GM18505 (cell line): ENCODE measurements at regions not wholly inside any gene's neighbourhood (a gene's known extent, or its start where the extent isn't known, plus 50 kb on each side); places are given as distances from the start of the nearest gene placed in this dataset.
A peak's percentile ranks its signal among the peaks of the same experiment; 100 is the strongest.
"Not testable (repeated sequence)": the region's sequence is repeated elsewhere in the genome, so short reads cannot be mapped to it uniquely, and the experiment has no call there.

ENCODE experiments used
- ATAC-seq: cut with Tn5 transposase; IDR thresholded peaks from one replicate; pipeline ENCODE4 v1.9.1; 2021; ENCODE audit not compliant: unreplicated experiment
- POLR2A ChIP-seq: IDR thresholded peaks from 4 replicates; pipeline ENCODE4 v1.6.1; 2011; ENCODE audit warnings: borderline replicate concordance; ENCODE audit not compliant: insufficient read depth, insufficient read length; ENCODE audit errors: extremely low read depth

- no peak for ATAC-seq
- TF ChIP-seq POLR2A = no peak
Observed at GRCh38 chrX:102784550-102784949, 64.0 kb downstream of the GPRASP3 start.

- TF ChIP-seq POLR2A = no peak
- ATAC-seq = no peak
Observed at GRCh38 chrX:102787283-102787682, 66.7 kb downstream of the GPRASP3 start.

GRCh38 chrX:102808336-102808735, 87.8 kb downstream of the GPRASP3 start:
- TF ChIP-seq POLR2A = no peak
- no peak for ATAC-seq

- not testable (repeated sequence) for ATAC-seq
Observed at GRCh38 chrX:102818269-102818668, 97.7 kb downstream of the GPRASP3 start.

- TF ChIP-seq POLR2A = no peak
- no peak for ATAC-seq
Observed at GRCh38 chrX:102832661-102833060, 104.4 kb upstream of the RAB40AL start.

GRCh38 chrX:102833136-102833535, 103.9 kb upstream of the RAB40AL start:
- no peak for TF ChIP-seq POLR2A
- no peak for ATAC-seq

- ATAC-seq = peak; percentile 53
- TF ChIP-seq POLR2A = no peak
Observed at GRCh38 chrX:102835504-102836146, 101.4 kb upstream of the RAB40AL start.

- ATAC-seq = no peak
- no peak for TF ChIP-seq POLR2A
Observed at GRCh38 chrX:102837847-102838246, 99.2 kb upstream of the RAB40AL start.

GRCh38 chrX:102840871-102841705, 96.0 kb upstream of the RAB40AL start:
- ATAC-seq = no peak
- no peak for TF ChIP-seq POLR2A

- no peak for ATAC-seq
- no peak for TF ChIP-seq POLR2A
Observed at GRCh38 chrX:102841706-102842003, 95.4 kb upstream of the RAB40AL start.

GRCh38 chrX:102845020-102845419, 92.1 kb upstream of the RAB40AL start:
- no peak for ATAC-seq
- TF ChIP-seq POLR2A = no peak

GRCh38 chrX:102846544-102847236, 90.4 kb upstream of the RAB40AL start:
- no peak for ATAC-seq

GRCh38 chrX:102847362-102847761, 89.7 kb upstream of the RAB40AL start:
- TF ChIP-seq POLR2A = no peak
- no peak for ATAC-seq

More at GRCh38 chrX:102846544-102847236, 90.4 kb upstream of the RAB40AL start:
- no peak for TF ChIP-seq POLR2A

- no peak for TF ChIP-seq POLR2A
- ATAC-seq = no peak
Observed at GRCh38 chrX:102849396-102849795, 87.7 kb upstream of the RAB40AL start.

GRCh38 chrX:102858826-102859549, 78.1 kb upstream of the RAB40AL start:
- not testable (repeated sequence) for ATAC-seq
